Epithelial cell of prostate (primary cell): ENCODE measurements at regions not wholly inside any gene's neighbourhood (a gene's known extent, or its start where the extent isn't known, plus 50 kb on each side); places are given as distances from the start of the nearest gene placed in this dataset.
"Not testable (repeated sequence)": the region's sequence is repeated elsewhere in the genome, so short reads cannot be mapped to it uniquely, and the experiment has no call there.

Source experiments
- DNase-seq: peaks from one replicate; pipeline ENCODE4 v3.0.0-alpha.2; 2011; ENCODE audit warnings: low read depth, low spot score
- H3K27ac ChIP-seq: fragments of 450-650 bp; 2 replicates; pipeline ENCODE4 v1.5.1; 2017; ENCODE audit warnings: mild to moderate bottlenecking

DNA sequence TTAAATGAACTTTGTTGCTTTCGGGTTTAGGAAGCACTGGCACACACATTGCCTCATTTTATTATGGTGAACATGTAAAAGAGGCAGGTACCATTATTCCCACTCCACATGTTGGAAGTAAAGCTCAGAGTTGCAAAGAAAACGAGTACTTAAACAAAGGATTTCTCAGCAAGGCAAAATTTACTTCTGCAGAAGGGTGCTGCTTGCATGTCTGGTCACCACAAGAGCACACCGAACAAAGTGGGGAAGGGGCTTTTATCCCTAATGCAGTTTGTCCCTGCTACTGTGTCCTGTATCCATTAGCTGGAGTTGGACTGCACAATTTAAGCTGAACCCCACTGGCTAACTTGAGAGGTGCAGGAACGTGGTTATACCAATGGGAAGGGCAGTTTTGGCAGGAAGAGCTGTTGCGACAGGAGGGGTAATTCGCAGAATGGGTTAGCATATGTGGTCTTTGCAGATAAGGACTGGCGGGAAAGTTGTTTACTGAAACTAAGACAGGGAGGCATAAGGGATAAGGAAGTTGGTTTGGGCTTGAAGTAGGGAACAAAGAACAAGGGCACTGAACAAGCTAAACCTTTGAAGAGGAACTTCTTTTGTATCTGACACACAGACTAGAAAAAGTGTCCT lies 545.5 kb downstream of the UQCRFS1 start:
- no peak for DNase-seq
- H3K27ac ChIP-seq, result no peak overlapping the region

- no peak overlapping the region for H3K27ac ChIP-seq
- no peak for DNase-seq
These were observed 547.2 kb downstream of the UQCRFS1 start for GRCh38 chr19:28665748-28666147.

DNA sequence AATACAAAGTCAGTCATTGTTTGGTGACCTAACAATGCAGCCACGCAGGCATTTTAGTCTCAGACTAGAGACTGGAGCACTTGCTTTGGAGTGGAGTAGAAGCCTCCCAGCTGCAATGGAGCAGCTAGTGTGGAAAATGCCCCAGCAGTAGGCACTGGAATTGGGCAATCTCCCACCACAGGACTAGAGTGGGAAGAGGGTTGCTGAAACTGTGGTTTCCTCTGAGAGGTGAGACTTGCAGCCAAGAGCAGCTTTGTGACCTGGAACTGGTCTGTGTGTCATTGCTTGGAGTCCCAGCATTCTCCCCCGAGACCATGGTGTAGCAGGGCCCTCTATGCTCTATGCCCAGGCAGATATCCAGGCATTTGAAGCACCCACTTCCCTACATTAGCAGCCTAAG lies 556.3 kb downstream of the UQCRFS1 start:
- no peak for DNase-seq
- no peak overlapping the region for H3K27ac ChIP-seq

DNA sequence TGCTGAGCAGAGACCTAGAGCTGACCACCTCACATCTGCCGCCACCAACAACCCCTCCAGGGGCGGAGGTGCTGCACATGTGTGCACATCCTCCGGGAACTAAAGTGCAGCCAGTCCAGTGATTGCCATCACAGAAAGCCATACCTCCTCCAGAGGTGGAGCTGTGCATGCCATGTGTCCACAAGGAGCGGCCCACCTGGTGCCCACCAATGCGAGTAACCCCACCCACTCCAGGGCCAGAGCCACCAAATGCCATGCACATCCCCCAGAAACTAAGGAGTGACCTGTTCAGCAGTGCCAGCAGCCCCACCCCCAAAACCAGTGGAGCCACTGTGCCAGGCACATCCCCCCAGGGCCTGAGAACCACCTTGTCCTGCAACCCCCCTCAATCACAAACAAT lies 557.9 kb downstream of the UQCRFS1 start:
- H3K27ac ChIP-seq, result no peak overlapping the region
- DNase-seq, result no peak

- no peak overlapping the region for H3K27ac ChIP-seq
These were observed 560.2 kb downstream of the UQCRFS1 start for GRCh38 chr19:28652765-28653164.

GRCh38 chr19:28646629-28647028 lies 566.3 kb downstream of the UQCRFS1 start:
- DNase-seq, result no peak
- no peak overlapping the region for H3K27ac ChIP-seq

More at GRCh38 chr19:28652765-28653164, 560.2 kb downstream of the UQCRFS1 start:
- DNase-seq, result no peak

DNA sequence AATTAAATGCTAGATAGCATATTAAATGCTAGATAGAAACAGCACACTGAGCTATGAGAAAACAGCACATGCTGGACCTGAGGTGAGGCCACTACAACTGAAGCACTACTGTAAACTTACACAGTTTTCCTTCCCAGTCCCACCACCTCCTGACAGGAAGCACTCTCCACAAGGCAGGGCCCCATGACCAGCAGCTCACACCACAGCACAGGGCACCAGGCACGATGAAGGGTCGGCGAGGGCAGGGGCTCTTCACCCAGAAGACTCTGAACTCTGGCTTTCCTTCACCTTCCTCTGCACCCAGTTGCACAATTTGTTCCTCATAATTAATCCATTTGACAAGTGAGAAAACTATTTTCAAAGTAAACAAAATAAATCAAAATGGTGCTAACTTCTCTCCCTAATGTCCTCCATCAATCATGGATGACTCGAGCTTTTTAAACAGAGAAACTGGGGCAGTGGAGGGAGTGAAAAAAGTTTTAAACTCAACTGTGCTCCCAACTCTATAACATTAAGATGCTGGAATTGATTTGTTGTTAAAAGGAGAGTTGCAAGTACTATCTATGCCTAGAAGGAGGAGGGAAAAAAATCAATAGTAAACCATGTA lies 568.7 kb downstream of the UQCRFS1 start:
- no peak overlapping the region for H3K27ac ChIP-seq
- DNase-seq, result no peak

DNA sequence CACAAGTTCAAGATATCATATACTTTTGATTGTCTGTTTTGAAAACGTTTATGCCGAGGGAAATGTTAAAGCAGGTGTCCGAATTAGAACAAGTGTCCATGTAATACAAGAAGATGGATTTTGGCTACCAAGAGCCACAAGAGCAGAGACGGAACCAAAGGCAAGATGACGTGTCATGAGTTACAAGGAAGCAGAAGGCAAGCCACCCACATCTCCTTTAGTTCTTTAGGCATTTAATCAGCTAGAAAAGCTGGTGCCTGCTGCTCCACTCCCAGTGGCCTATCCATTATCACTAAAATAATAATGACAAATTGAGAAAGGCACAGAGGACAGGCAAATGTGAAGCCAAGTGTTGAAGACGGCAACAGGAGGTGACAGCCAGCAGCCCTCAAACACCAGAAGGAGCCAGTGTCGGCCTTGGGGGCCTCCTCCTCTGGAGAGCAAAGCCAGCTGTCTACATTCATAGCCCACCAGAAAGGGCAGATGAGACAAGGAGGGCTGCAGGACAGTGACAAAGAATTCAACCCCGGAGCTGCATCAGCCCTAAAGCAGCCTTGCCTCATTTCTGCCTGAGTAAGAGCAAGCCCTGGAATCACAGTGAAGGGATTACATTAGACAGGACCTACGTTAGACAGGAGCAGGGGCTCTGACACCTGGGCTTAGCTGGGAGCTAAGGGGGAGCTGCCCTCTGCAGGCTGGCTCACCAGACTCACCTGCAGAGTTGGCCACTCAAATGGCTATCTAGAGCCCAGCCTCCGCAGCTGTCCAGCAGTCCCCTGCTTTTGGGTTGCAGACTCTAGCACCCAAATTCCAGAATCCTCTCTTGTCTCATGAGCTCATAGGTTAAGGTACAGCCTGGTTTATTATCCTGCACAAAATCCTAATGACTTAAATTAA lies 569.9 kb downstream of the UQCRFS1 start:
- no peak for DNase-seq

DNA sequence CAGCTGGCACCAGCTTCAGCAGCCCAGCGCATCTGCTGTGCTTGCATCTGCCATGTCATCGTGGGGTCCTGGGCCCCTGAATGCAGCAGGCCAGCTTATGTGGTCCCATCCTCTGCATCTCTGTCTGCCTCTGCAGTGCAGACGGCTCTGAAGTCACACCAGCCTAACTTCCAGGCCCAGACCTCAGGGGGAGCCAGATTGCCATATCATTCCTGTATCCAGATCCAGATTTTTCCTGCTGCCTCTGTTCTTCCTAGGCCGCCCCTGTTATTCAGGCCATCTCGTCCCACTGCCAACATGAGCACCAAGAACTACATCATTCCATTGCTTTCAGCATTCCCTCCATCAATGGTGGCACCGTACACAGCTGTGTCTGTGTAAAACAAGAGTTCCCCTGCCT lies 571.6 kb downstream of the UQCRFS1 start:
- DNase-seq, result no peak
- no peak overlapping the region for H3K27ac ChIP-seq

More for the DNA sequence above, 569.9 kb downstream of the UQCRFS1 start:
- H3K27ac ChIP-seq, result no peak overlapping the region

DNA sequence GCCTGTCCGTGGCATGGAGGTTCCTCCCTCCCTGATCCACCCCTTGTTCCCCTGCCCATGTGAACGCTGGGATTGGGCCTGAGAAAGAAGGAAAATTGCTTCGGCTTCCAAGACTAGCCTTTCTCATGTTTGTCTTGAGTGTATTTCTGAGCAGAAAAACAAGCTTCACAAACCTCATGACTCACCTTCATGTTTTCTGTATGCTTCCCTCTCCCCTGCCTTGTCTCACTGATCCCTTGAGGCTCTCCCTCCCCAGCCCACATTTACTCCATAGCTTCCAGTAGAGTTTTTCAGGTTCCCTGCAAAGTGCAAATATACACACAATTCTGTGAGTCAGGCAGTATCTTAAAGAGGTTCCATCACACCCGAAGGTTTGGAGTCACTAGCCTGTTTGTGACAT lies 572.4 kb downstream of the UQCRFS1 start:
- H3K27ac ChIP-seq, result no peak overlapping the region
- no peak for DNase-seq

DNA sequence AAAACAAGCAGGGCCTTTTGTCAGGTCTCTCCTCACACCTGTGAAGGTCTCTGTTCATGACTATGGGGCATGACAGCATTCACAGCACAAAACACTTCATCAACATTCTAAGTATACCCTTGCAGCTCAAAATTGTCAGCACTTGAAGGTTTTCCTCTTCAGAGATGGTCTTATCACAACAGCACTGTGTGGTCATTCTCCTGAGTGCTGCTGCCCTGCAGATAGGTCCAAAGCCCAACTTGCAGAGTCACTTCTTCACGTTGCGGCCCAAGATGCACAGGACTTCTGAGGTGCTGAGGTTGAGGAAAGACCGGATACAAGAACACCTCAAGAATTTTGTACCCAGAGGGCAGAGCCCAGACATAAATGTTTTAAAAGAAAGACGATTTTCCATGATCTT lies 574.5 kb downstream of the UQCRFS1 start:
- no peak for DNase-seq

DNA sequence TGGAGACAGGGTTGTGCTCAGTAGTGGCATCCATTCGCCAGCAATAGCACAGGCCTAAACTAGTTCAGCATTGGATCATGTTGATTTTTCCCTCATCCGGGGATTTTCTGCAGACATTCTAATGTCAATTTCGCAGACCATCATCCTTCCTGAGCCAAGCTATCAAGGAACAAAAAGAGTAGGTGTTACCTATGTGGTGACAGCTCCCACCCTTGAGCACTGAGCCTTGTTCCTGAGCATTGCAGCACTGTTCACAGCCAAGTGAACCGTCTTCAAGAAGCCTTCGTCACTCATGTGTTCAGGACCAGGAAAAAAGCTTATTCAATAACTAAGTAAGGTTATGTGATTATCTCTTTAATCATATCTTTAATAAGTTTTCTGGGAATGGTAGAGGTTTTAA lies 576.2 kb downstream of the UQCRFS1 start:
- no peak overlapping the region for H3K27ac ChIP-seq
- no peak for DNase-seq

More for the DNA sequence above, 574.5 kb downstream of the UQCRFS1 start:
- no peak overlapping the region for H3K27ac ChIP-seq

- H3K27ac ChIP-seq, result no peak overlapping the region
- no peak for DNase-seq
These were observed 576.8 kb downstream of the UQCRFS1 start for GRCh38 chr19:28636016-28636629.

- no peak for DNase-seq
- H3K27ac ChIP-seq, result no peak overlapping the region
These were observed 578.1 kb downstream of the UQCRFS1 start for GRCh38 chr19:28634837-28635236.

DNA sequence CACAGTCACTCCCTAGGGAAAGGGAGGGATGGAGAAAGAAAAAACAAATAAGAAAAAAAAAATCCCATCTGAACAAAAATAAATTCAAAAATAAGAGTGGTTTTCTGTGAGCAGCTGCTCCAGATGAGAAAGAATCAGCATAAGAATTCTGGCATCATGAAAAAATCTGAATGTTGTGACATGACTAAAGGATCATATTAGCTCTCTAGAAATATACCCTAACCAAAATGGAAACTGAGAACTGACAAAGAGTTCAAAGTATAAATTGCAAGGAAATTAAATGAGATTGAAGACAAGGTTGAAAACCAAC lies 579.0 kb downstream of the UQCRFS1 start:
- no peak for DNase-seq
- H3K27ac ChIP-seq, result no peak overlapping the region

- no peak for DNase-seq
- no peak overlapping the region for H3K27ac ChIP-seq
These were observed 579.5 kb downstream of the UQCRFS1 start for GRCh38 chr19:28633319-28634018.

- H3K27ac ChIP-seq, result no peak overlapping the region
- no peak for DNase-seq
These were observed 580.4 kb downstream of the UQCRFS1 start for GRCh38 chr19:28632371-28633080.

GRCh38 chr19:28631961-28632360 lies 581.0 kb downstream of the UQCRFS1 start:
- DNase-seq, result no peak
- H3K27ac ChIP-seq, result no peak overlapping the region

- H3K27ac ChIP-seq, result no peak overlapping the region
- DNase-seq, result no peak
These were observed 585.3 kb downstream of the UQCRFS1 start for GRCh38 chr19:28627669-28628068.

- not testable (repeated sequence) for H3K27ac ChIP-seq, DNase-seq
These were observed 586.5 kb downstream of the UQCRFS1 start for GRCh38 chr19:28626407-28626806.
